H7 (cell line): ENCODE measurements at regions not wholly inside any gene's neighbourhood (a gene's known extent, or its start where the extent isn't known, plus 50 kb on each side); places are given as distances from the start of the nearest gene placed in this dataset.
"Not testable (repeated sequence)": the region's sequence is repeated elsewhere in the genome, so short reads cannot be mapped to it uniquely, and the experiment has no call there.

Experiments
- DNase-seq: peaks from one replicate; pipeline ENCODE4 v3.0.0; 2012
- H3K27me3 ChIP-seq: 2 replicates; pipeline ENCODE4 v1.6.0; 2011; ENCODE audit warnings: mild to moderate bottlenecking, low read length; ENCODE audit not compliant: control insufficient read depth, insufficient read depth
- H3K36me3 ChIP-seq: replicated peaks from 2 replicates; pipeline ENCODE4 v1.5.1; 2011; ENCODE audit warnings: low read length; ENCODE audit not compliant: control insufficient read depth, insufficient read depth
- H3K4me3 ChIP-seq: 2 replicates; pipeline ENCODE4 v1.5.1; 2011; ENCODE audit warnings: low read depth, mild to moderate bottlenecking, control low read depth, low read length, moderate library complexity; ENCODE audit not compliant: insufficient read depth

DNA sequence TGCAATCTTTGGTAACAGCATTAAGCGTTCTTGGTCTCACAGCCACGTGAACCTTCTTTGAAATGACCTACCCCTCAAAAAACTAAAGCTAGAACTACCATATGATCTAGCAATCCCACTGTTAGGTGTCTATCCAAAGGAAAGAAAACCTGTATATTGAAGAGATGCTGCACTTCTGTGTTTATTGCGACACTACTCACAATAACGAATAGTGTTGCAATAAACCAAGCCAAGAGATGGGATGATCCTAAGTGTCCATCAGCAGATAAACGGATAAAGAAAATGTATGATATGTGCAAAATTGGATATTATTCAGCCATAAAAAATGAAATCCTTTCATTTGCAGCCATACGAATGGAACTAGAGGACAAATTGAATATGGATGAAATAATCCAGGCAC is 637.9 kb downstream of the EFNB2 start:
- H3K27me3 ChIP-seq: no peaks in the 10 kb centered on the region
- DNase-seq: no peak
- no peak overlapping the region for H3K4me3 ChIP-seq
- no peaks in the 10 kb centered on the region for H3K36me3 ChIP-seq

DNA sequence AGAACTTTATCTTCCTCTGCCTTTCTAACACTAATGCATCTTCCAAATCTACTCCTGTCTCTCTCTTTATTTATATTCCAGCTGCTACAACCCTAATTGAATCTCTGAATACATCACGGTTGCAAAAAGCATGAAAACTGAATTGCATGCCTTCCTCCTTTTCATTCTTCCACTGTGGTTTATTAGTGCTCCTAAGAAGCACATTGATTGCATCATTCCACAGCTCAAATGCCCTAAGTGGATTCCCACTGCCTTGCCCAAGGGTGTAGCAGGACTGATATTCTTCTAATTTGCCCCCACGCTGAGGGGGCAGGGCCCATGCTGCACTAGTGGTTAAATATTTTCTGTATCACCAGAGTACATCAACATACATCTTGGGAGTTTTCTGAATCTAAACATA is 640.8 kb downstream of the EFNB2 start:
- Histone ChIP-seq H3K4me3 (no peak overlapping the region), H3K27me3 (no peaks in the 10 kb centered on the region), H3K36me3 (no peaks in the 10 kb centered on the region)
- no peak for DNase-seq

DNA sequence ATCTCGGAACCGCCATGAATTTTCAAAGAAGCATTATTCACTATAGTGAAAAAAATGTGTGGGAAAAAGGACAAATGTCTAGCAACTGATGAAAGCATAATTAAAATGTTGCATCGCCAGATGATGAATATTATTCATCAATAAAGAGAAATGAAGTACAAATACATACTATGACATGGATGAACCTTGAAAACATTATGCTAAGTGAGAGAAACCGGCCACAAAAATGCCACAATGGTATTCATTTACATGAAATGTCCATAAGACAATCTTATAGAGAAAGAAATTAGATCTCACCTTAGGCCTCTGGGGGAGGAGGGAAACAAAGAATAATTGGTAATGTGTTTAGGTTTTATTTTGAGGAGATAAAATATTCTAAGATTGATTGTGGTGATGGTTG is 645.0 kb downstream of the EFNB2 start:
- DNase-seq: no peak
- H3K4me3 ChIP-seq: no peak overlapping the region
- H3K36me3 ChIP-seq: no peaks in the 10 kb centered on the region
- no peaks in the 10 kb centered on the region for H3K27me3 ChIP-seq

DNA sequence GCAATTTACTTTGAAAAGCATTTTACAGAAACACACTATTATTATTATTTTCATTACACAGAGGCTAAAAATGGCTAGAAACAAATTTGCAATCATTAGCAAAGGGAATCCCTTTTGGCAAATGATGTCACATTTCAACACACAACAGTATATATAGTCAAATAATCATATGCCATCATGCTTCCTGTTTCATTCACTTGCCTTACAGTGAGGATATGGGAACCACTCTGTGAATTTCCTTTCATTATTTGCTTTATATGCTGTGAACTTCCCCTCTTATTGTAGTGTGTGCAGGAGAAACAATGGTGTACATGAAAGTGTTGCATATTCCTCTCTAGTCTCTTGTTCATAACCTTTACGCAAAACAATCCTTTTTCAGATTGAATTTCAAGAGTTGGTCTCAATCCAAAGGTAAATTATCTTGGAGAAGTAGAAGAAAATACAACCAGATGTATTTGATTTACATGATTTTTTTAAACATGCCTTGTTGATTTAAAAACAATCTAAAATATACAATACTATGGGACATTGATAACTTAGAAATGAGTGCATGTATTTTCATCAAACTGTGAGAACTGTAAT is 657.3 kb downstream of the EFNB2 start:
- H3K27me3 ChIP-seq: no peaks in the 10 kb centered on the region
- DNase-seq: no peak
- no peak overlapping the region for H3K4me3 ChIP-seq
- no peaks in the 10 kb centered on the region for H3K36me3 ChIP-seq

DNA sequence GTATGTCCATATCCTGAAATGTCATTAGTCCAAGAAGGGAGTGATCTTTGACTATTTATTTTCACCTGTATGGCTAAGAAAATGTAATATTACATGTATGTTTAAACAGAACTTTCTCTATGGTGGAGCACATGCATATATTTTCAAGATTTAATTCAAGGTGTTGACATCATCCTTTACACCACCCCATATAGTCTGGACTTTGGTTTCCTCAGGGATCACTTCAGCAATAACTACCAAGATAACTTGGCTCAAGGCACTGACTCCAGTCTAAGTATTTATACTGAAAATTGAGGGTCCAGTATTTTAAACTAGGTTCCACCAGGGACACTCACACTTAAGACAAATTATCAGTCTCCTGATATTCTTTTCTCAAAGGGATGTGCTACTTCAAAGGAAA is 660.6 kb downstream of the EFNB2 start:
- no peaks in the 10 kb centered on the region for H3K36me3 ChIP-seq
- no peaks in the 10 kb centered on the region for H3K27me3 ChIP-seq
- DNase-seq: no peak
- H3K4me3 ChIP-seq: no peak overlapping the region

DNA sequence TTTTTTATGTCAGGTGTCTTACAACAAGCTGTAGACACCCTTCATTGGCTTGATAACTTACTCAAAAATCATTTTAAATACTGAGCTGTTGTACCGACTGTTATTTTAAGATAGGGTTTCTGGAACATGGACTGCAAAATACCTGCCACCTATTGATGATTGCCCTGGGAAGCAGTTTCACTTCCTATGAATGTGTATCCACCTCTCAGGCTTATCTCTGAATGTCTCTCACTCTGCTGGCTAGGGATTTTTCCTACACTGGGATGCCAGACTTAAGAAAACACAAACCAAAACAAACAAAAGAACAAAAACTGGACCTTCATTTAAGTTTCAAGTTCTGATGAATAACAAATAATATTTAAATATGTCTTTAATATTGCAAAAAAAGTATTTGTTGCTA is 663.7 kb downstream of the EFNB2 start:
- no peak overlapping the region for H3K4me3 ChIP-seq
- DNase-seq: no peak
- no peaks in the 10 kb centered on the region for H3K36me3 ChIP-seq
- H3K27me3 ChIP-seq: no peaks in the 10 kb centered on the region

DNA sequence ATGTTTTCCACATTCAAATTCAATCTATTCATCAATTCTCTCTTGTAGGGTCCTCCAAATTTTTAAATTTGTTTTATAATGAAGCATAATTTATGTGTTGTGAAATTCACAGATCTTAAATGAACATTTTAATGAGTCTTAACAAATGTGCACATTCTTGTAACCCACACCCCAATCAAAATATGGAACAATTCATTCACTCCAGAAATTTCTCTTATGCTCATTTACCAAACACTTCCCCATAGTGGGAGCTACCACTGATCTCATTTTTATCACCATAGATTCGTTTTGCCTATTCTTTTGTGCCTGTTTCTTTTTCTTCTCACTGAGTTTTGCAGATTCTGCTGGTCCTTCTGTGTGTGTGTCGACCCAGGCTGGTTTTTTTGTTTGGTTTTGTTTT is 664.1 kb downstream of the EFNB2 start:
- no peak overlapping the region for H3K4me3 ChIP-seq
- no peaks in the 10 kb centered on the region for H3K27me3 ChIP-seq
- no peak for DNase-seq
- H3K36me3 ChIP-seq: no peaks in the 10 kb centered on the region

DNA sequence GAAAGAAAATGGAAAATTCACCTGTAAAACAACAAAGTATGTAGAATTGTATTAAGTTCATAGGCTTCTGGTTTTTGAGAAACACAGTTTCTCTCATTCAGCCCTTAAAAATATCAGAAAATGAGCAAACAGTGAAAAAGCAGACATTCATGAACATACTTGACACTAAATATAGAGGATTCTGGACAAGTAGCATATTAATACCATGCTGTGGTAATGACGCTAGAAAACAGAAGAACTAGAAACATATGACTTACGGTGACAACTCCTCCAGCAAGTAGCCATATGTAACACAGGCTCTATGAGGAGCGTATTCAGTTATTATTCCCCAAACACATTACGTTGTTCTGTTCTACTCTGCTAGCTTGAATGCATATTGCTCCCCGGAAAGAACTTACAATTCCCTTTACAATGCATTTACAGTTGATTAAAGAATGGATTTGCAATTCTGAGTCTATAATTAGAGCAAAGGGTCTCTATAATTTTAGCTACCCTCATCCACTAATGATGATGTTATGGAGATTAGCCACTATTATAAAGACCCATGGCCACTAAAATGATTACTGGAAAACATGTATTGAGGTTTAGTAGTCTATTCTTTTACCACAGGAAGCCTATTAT is 672.1 kb downstream of the EFNB2 start:
- no peak overlapping the region for H3K4me3 ChIP-seq
- no peak for DNase-seq
- H3K36me3 ChIP-seq: no peaks in the 10 kb centered on the region
- no peaks in the 10 kb centered on the region for H3K27me3 ChIP-seq

DNA sequence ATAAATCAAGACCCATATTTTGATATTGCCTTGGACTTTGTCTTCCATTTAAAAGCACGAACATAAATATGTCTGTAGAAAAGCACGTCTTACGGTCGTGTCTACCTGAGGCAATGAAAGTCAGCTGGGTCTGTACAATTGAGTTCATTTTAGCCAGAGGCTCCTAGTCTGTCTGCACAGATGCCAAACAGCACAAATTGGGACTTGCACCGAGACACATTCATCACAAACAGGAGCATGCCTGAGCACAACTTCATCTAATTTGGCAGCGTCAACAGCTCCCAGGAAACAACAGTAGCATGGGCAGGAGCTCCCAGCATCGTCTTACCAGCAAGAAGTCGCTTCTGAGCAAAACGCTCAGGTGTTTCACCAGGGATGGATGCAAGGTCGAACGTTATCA is 687.0 kb downstream of the EFNB2 start:
- no peak overlapping the region for H3K4me3 ChIP-seq
- no peaks in the 10 kb centered on the region for H3K27me3 ChIP-seq
- H3K36me3 ChIP-seq: no peaks in the 10 kb centered on the region
- DNase-seq: no peak

DNA sequence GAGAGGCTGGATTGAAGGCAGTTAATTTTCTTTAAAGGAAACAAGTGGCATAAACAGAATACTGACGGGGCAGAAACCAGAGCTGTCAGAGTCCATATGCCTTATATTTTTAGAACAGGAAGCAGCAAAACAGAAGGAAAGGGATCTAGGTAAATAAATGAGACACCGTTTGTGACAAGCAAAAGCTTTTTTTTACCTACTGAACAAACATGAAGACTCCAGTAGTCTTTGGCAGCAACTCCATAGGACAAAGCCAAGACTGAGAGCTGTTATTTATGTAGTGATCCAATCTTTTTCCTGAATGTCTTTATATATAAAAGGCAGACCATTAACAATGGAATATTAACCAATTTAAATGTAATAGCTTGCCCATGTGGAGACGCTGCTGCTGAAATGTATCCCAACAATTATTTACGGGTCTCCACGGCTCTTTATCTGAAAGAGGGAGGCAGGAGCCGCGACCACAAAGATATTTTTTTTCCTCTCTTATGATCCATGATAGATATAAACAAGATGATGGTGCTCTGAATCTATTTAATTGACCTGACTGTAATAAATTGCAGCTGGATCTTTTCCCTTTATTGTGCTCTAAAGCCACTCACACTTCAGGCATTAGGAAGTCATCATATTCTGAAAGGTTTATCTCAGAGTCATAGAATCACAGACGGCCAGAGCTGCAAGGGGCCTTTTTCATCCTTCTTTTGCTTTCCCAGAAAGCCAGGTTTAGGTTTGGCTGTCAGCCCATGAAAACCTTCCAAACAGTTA is 687.8 kb downstream of the EFNB2 start:
- no peak overlapping the region for H3K4me3 ChIP-seq
- no peak for DNase-seq

DNA sequence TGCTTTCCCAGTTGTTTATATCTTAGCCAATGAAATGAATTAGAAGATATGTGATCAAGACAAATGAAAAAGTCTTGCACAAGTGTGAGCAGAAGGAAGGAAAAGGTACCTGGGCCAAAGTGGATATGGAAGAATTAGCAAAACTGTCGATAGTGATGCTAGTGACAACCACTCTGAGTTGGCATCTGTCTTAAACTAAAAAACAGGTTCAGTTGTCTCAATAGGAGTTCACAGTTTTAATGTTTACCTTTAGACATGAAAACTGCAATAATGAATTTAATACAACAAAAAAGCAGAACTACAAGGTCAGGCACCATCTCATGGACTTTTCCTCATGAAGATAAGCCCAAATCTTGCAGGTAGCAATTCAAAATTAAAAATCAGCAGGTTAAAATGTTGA is 688.5 kb downstream of the EFNB2 start:
- Histone ChIP-seq H3K4me3 (no peak overlapping the region), H3K36me3 (no peaks in the 10 kb centered on the region), H3K27me3 (no peaks in the 10 kb centered on the region)
- DNase-seq: no peak

More for the DNA sequence above, 687.8 kb downstream of the EFNB2 start:
- H3K36me3 ChIP-seq: no peaks in the 10 kb centered on the region
- H3K27me3 ChIP-seq: no peaks in the 10 kb centered on the region

DNA sequence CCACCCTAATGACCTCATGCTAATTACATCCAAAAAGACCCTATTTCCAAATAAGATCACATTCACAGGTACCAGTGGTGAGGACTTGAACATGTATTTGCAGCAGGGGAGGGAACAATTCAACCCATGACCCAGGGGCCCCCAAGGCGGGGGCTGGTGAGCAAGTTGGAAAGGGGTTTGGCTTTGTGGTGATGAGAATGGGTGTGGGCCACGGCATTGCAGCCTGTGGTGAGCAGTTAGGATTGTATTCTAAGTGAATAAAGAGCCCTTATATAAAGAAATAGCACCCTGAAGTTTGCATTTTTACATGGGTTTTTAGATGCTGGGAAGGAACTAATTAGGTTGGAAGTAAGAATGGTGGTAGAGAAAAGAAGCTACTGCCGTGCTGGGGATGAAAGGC is 694.2 kb downstream of the EFNB2 start:
- H3K36me3 ChIP-seq: no peaks in the 10 kb centered on the region
- DNase-seq: no peak
- no peaks in the 10 kb centered on the region for H3K27me3 ChIP-seq
- H3K4me3 ChIP-seq: no peak overlapping the region

DNA sequence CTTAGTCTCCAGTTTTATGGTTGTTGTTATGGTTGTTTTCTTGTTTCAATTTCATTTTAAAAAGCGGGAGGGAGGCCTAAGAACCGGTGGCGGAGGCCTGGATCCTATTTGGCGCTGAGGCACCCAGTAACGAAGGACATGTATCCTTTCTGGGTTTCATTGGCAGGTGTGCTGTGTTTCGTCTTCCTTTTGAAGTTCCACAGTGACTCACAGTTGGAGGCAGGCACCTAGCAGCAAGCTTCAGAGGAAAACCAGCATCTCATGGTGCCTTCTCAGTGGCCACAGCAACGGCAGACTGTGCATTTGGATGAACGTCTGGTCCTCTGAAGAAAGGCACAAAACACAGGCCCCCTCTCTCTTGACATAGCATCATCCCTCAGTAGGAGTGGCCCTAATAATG is 697.2 kb downstream of the EFNB2 start:
- Histone ChIP-seq H3K4me3 (no peak overlapping the region), H3K36me3 (no peaks in the 10 kb centered on the region), H3K27me3 (no peaks in the 10 kb centered on the region)
- no peak for DNase-seq

DNA sequence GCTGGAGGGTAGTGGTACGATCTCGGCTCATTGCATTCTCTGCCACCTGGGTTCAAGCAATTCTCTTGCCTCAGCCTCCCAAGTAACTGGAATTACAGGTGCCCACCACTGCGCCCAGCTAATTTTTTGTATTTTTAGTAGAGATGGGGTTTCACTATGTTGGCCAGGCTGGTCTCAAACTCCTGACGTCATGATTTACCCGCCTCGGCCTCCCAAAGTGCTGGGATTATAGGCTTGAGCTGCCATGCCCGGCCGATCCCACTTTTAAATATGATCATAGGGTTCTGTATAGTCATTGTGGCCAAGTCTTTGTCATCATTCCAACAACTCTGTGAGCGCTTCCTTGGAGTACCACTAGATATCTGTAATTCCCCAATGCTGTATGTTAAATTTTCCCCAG is 698.2 kb downstream of the EFNB2 start:
- DNase-seq, H3K36me3 ChIP-seq, H3K27me3 ChIP-seq: not testable (repeated sequence)

DNA sequence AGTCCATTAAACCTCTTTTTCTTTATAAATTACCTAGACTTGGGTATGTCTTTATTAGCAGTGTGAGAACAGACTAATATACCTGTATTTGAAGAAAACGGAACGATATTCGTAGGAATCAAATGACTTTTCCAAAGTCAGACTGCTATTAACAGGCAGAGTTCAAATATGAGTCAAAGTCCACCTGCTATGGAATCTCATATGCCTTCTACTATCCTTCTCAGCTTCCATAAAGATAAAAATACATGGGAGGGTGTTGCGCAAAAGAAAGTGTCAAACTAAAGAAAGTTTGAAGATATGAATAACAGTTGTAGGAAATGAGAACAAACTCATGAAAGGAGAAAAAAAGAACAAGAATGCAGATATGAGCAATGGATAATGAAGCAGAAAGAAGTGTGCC is 704.6 kb downstream of the EFNB2 start:
- no peaks in the 10 kb centered on the region for H3K27me3 ChIP-seq
- H3K36me3 ChIP-seq: no peaks in the 10 kb centered on the region; the same call in 1 of the 2 replicates
- no peak for DNase-seq
- no peak overlapping the region for H3K4me3 ChIP-seq

More for the DNA sequence above, 698.2 kb downstream of the EFNB2 start:
- H3K4me3 ChIP-seq: not testable (repeated sequence)
